NT2/D1 (cell line): ENCODE measurements at regions not wholly inside any gene's neighbourhood (a gene's known extent, or its start where the extent isn't known, plus 50 kb on each side); places are given as distances from the start of the nearest gene placed in this dataset.

Experiments used
- SUZ12 ChIP-seq: IDR thresholded peaks from 2 replicates; pipeline ENCODE4 v1.6.1; 2011; ENCODE audit not compliant: insufficient read length, insufficient read depth; ENCODE audit errors: extremely low read depth
- YY1 ChIP-seq: IDR thresholded peaks from 2 replicates; pipeline ENCODE4 v1.6.1; 2011; ENCODE audit not compliant: insufficient read length, insufficient read depth

DNA sequence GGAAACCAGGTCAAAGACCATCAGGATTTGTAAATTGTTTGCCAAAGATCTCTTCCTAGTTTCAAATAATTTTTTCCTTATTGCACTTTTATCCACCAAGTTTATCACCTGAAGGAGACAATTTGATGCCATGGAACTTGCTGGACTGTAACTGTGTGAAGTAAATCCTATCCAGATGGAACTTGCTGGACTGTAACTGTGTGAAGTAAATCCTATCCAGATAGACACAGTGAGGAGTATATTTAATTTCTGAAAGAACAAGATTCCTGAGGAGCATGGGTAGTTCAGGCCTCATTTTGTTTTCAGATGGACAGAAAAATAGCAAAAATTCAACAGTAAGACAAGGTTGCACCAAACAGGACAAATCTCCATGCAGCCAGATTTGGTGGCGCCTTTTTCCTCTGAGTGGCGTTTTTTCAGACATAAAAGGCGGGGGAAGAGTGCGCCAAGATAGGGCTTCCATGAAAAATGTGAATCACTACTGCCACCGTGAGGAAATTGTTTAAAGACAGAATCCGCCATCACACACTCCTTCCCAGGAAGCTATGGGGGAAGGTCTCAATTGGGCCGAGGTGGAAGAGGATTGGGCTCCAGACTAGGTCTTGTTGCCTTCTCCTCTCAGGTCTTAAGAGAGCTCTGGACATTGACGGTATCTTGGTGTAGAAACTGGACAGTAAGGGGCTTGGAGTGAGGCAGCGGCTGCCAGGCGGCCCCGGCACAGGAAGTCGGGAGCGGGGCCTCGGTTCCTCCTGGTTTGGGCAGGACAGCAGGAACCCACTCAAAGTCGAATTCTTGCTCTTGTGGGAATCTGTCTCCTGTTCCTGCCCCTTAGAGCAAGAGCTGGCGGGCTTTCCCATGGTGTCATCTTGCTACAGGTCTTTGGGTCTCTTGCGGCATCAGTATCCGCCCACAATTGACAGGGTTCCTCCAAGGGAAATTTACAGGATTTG, 234.7 kb downstream of the OR13H1 start:
- no peak for TF ChIP-seq YY1
- no peak for TF ChIP-seq SUZ12
